Keratinocyte (primary cell): ENCODE measurements at regions not wholly inside any gene's neighbourhood (a gene's known extent, or its start where the extent isn't known, plus 50 kb on each side); places are given as distances from the start of the nearest gene placed in this dataset.

Experiments
- DNase-seq: peaks from one replicate; pipeline ENCODE4 v3.0.0-alpha.2; 2011; ENCODE audit warnings: low read depth, missing footprints, low spot score
- FAIRE-seq: peaks from 2 replicates; lab custom pipeline; 2011; peaks lifted over from hg19 to GRCh38; lab: Jason Lieb, UNC
- H2AFZ ChIP-seq: 2 replicates; pipeline ENCODE4 v1.6.0; 2012; ENCODE audit warnings: low read length, control low read depth, inconsistent platforms; ENCODE audit not compliant: control insufficient read depth
- H3K27ac ChIP-seq: 2 replicates; pipeline ENCODE4 v1.5.1; 2011; ENCODE audit warnings: low read length; ENCODE audit not compliant: control insufficient read depth, insufficient read depth
- H3K27me3 ChIP-seq: 3 replicates; pipeline ENCODE4 v1.6.0; 2011; ENCODE audit warnings: low read length; ENCODE audit not compliant: control insufficient read depth, insufficient read depth; ENCODE audit errors: extremely low read depth
- H3K36me3 ChIP-seq, 2 experiments: 2 replicates in 1 of 2; 3 replicates in 1 of 2; pipeline ENCODE4 v1.5.1; 2011; ENCODE audit warnings: low read length in 2 of 2, mild to moderate bottlenecking in 1 of 2; ENCODE audit not compliant: control insufficient read depth in 2 of 2, insufficient read depth in 2 of 2; ENCODE audit errors: extremely low read depth in 1 of 2
- H3K4me1 ChIP-seq: 3 replicates; pipeline ENCODE4 v1.5.1; 2011; ENCODE audit warnings: low read length; ENCODE audit not compliant: control insufficient read depth, insufficient read depth; ENCODE audit errors: extremely low read depth
- H3K4me2 ChIP-seq: 3 replicates; pipeline ENCODE4 v1.6.0; 2011; ENCODE audit warnings: low read depth, low read length; ENCODE audit not compliant: control insufficient read depth, insufficient read depth; ENCODE audit errors: extremely low read depth
- H3K4me3 ChIP-seq, 3 experiments: fragments of 200-600 bp in 1 of 3; sonication (generic) in 1 of 3; 2 replicates in 2 of 3; 3 replicates in 1 of 3; pipeline ENCODE4 v1.5.1; 2011 to 2016; ENCODE audit warnings: low read length in 3 of 3, mild to moderate bottlenecking in 3 of 3, control low read depth in 2 of 3, inconsistent platforms in 1 of 3, low read depth in 1 of 3, mixed read lengths in 1 of 3, mixed run types in 1 of 3, moderate library complexity in 1 of 3; ENCODE audit not compliant: control insufficient read depth in 2 of 3, insufficient read depth in 2 of 3; ENCODE audit errors: extremely low read depth in 1 of 3
- H3K79me2 ChIP-seq: 2 replicates; pipeline ENCODE4 v1.6.0; 2012; ENCODE audit warnings: low read length; ENCODE audit not compliant: control insufficient read depth, insufficient read depth
- H3K9ac ChIP-seq: 3 replicates; pipeline ENCODE4 v1.6.0; 2011; ENCODE audit warnings: low read length; ENCODE audit not compliant: control insufficient read depth, insufficient read depth; ENCODE audit errors: extremely low read depth
- H3K9me1 ChIP-seq: 3 replicates; pipeline ENCODE4 v1.6.0; 2011; ENCODE audit warnings: low read length; ENCODE audit not compliant: control insufficient read depth, insufficient read depth; ENCODE audit errors: extremely low read depth
- H3K9me3 ChIP-seq: 2 replicates; pipeline ENCODE4 v1.5.1; 2012; ENCODE audit warnings: low read depth, low read length; ENCODE audit not compliant: control insufficient read depth
- H4K20me1 ChIP-seq: 3 replicates; pipeline ENCODE4 v1.6.0; 2011; ENCODE audit warnings: low read length; ENCODE audit not compliant: control insufficient read depth, insufficient read depth; ENCODE audit errors: extremely low read depth
- EZH2 ChIP-seq: IDR thresholded peaks from one replicate; pipeline ENCODE4 v1.6.1; 2012; ENCODE audit warnings: inconsistent platforms, mild to moderate bottlenecking, low read length, moderate library complexity
- dilution Hi-C: fragments of 300-500 bp; cut with MboI; formaldehyde crosslinking; loops from one replicate; pipeline ENCODE4 v1.7.0; 2020; ENCODE audit warnings: low sequenced_read_pairs; ENCODE audit not compliant: extremely low pct_ligation_motif_present
- TF ChIP-seq, protein P1 (sequence below), 3 experiments: IDR thresholded peaks in 1 of 3; conservative IDR thresholded peaks in 1 of 3; optimal IDR thresholded peaks in 1 of 3; 2 replicates in 2 of 3; 3 replicates in 1 of 3; pipeline versions ENCODE3 to v1.5.1; 2011; ENCODE audit warnings: low read length in 3 of 3, mild to moderate bottlenecking in 3 of 3, moderate library complexity in 2 of 3, control low read depth in 1 of 3, inconsistent platforms in 1 of 3; ENCODE audit not compliant: insufficient read depth in 2 of 3; ENCODE audit errors: extremely low read depth in 1 of 3

DNA sequence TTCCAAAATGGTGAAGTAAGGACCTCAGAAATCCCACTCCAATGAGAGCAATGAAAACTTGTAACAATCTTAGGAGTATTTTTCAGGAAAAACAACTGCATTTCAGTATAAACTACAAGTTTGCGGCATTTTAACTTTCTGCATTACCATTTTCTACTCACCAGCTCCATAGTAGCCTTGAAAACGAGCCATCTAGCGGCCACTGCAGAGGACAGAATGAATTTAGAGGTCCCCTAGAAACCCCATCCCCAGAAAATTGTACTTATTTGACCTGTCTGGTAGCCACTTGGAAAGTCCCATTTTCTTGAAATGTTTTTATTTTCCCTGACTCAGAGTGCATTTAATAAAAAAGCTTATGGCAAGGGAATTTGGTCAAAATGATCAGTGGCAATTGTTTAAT is 205.4 kb upstream of the ITGA1 start:
- Histone ChIP-seq H4K20me1 (no peaks in the 10 kb centered on the region), H3K9me1 (no peaks in the 10 kb centered on the region), H3K27ac (no peak overlapping the region), H3K9ac (no peak overlapping the region), H3K27me3 (no peaks in the 10 kb centered on the region), H3K4me3 (no peak overlapping the region), H3K4me2 (no peak overlapping the region), H3K4me1 (no peaks in the 10 kb centered on the region), H3K9me3 (no peaks in the 10 kb centered on the region), H2AFZ (no peak overlapping the region), H3K36me3 (no peaks in the 10 kb centered on the region), H3K79me2 (no peaks in the 10 kb centered on the region)
- dilution Hi-C loops: no loop called here
- no peak for DNase-seq
- TF ChIP-seq EZH2: no peak
- TF ChIP-seq, protein P1, sequence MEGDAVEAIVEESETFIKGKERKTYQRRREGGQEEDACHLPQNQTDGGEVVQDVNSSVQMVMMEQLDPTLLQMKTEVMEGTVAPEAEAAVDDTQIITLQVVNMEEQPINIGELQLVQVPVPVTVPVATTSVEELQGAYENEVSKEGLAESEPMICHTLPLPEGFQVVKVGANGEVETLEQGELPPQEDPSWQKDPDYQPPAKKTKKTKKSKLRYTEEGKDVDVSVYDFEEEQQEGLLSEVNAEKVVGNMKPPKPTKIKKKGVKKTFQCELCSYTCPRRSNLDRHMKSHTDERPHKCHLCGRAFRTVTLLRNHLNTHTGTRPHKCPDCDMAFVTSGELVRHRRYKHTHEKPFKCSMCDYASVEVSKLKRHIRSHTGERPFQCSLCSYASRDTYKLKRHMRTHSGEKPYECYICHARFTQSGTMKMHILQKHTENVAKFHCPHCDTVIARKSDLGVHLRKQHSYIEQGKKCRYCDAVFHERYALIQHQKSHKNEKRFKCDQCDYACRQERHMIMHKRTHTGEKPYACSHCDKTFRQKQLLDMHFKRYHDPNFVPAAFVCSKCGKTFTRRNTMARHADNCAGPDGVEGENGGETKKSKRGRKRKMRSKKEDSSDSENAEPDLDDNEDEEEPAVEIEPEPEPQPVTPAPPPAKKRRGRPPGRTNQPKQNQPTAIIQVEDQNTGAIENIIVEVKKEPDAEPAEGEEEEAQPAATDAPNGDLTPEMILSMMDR (optimal IDR thresholded peaks at IDR 0.05 in 1 of 3, IDR thresholded peaks at IDR 0.05 in 1 of 3, conservative IDR thresholded peaks at IDR 0.05 in 1 of 3; ENCODE audit: extremely low read depth in 1 of 3, insufficient read depth in 2 of 3, low read length in 3 of 3): no peak
- no peak for FAIRE-seq

DNA sequence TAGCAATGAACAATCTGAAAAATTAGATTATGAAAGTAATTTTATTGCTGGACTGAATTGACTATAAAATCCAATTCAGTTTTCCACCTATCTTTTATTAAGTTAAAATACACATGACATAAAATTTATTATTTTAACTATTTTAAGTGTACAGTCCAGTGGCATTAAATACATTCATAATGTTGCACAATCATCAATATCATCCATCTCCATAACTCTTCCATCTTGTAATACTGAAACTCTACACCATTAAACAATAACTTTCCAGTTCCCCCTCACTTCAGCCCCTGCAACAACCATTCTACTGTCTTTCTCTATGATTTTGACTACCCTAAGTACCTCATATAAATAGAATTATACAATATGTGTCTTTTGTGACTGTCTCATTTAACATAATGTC is 200.6 kb upstream of the ITGA1 start:
- Histone ChIP-seq H2AFZ (no peak overlapping the region), H3K9ac (no peak overlapping the region), H3K9me1 (no peaks in the 10 kb centered on the region), H3K4me3 (no peak overlapping the region), H3K27me3 (no peaks in the 10 kb centered on the region), H3K79me2 (no peaks in the 10 kb centered on the region), H3K36me3 (no peaks in the 10 kb centered on the region), H3K27ac (no peak overlapping the region), H3K4me1 (no peaks in the 10 kb centered on the region), H3K4me2 (no peak overlapping the region), H3K9me3 (no peaks in the 10 kb centered on the region), H4K20me1 (no peaks in the 10 kb centered on the region)
- TF ChIP-seq, protein P1 (optimal IDR thresholded peaks at IDR 0.05 in 1 of 3, IDR thresholded peaks at IDR 0.05 in 1 of 3, conservative IDR thresholded peaks at IDR 0.05 in 1 of 3; ENCODE audit: extremely low read depth in 1 of 3, insufficient read depth in 2 of 3, low read length in 3 of 3): no peak
- TF ChIP-seq EZH2: no peak
- FAIRE-seq: no peak
- dilution Hi-C loops: no loop called here
- DNase-seq: no peak
